Activated CD8-positive, alpha-beta memory T cell treated with anti-CD3 and anti-CD28 coated beads, Interleukin-2, amount 50 U/mL, for 48 hours (primary cell): ENCODE measurements at regions not wholly inside any gene's neighbourhood (a gene's known extent, or its start where the extent isn't known, plus 50 kb on each side); places are given as distances from the start of the nearest gene placed in this dataset.
"Not testable (repeated sequence)": the region's sequence is repeated elsewhere in the genome, so short reads cannot be mapped to it uniquely, and the experiment has no call there.

Source experiments
- DNase-seq: peaks from one replicate; pipeline ENCODE4 v3.0.0-alpha.2; 2020

DNA sequence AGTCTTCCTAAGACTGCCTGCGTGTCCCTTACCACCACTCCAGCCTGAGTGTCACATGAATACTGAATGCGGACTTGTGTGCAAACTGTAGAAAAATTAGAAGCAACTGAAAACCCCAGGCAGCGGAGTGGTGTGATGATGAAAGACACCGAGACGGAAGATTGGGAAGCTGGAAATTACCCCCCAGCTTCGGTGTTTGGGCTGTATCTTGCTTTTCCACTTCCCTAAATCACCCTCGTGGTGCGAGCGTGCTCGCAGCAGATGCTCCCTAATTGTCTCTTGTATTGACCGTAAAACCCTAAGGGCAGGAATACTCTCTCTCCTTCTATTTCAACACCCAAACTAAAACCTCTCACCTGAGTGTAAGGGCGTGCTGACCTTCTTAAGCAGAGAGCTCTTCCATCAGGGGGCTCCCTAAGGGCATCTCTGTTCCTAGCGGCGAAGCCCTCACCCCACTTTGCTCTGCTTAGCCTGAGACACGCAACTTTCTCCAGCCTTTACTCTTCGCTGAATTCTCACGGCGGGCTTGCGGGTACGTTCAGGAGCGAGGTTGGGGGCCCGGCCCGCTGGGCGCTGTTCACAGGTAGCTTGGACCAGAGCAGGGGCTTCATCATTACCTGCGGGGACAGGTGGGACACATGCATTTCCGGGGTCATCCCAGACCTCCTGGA, 62.4 kb downstream of the CRYBB2 start:
- no peak for DNase-seq

DNA sequence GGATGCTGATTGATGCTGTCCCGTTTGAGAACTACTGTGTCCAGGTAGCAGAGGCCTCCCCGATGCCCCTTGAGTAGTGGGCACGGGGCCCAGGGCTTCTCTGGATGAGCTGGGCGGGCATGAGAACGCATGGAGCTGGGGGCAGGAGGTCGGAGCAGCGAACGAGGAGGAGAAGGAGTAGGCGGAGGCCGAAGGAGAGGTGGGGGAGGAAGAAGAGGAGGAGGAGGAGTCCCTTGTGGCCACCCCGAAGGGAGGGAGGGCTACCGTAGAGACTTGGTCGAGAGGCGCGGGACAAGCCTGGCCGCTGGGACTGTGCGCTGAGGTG, 62.9 kb downstream of the CRYBB2 start:
- no peak for DNase-seq

DNA sequence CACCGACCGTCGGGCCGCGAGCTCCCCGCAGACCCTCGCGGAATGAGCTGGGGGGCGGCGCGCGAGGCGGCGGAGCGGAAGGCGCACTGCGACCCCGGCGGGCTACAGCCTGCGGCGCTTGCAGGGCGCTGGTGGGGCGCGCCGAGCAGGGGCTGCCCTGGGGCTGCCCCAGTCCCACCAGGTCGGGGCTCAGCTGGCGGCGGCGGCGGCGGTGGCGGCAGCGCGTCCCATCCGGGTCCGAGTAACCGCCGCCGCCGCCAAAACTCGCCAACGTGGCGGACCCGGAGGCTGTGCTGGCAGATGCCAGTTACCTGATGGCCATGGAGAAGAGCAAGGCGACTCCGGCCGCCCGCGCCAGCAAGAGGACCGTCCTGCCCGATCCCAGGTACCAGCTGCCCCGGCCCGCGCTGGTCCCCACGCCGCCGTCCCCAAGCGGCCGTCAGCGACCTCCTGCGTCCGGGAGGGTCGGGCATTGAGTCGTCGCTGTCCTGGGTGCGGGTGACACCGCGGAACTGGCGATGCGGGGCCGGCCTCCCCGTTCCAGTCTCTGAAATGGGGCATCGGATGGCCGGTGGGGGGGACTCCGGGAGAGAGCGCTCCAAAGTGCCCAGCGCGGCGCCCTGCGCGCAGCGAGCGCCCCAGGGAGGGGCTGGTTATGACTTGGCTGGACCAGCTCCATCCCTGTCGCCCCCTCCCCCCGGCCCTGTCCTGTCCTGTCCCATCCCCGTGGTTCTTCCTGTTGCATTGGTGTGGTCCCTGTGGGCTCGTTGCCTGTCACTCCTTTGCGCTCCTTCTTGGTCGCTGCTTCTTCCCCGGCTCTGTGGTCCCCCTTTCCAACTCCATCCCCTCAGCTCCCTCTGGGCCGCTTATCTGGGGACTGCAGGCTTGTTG, 63.5 kb downstream of the CRYBB2 start:
- no peak for DNase-seq

DNA sequence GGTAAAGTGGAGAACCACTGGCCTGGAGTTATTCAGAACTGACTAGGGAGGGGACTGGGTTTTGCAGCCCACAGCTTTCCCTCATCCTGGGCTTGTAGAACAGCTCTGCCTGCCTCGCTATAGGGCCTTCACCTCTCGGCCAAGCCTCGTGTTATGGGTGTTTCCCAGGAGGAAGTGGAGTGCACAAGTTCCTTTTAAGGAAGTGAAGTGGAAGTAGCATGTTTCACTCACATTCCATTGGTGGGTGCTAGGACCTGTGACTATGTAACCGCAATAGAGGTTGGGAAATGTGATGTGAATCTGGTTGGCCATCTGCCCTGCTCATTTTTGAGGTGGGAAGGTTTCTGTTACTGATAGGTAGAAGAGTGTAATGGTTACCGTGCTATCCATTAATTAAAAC, 69.0 kb downstream of the CRYBB2 start:
- DNase-seq, result not testable (repeated sequence)

DNA sequence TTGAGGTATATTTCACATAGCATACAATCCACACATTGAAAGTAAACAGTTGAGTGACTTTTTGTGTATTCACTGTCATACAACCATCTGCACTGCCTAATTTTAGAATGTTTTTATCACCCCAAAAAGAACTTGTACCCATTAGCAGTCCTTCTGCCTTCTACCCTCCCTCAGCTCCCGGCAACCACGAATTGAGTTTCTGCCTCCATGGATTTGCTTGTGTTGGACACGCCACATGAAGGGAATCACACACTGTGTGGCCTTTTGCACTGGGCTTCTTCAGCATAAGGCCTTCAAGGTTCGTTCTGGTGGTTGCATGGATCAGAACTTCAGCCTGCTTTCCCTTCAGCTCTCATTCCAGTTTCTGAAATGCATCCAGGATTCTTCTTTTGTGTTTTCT, 82.5 kb downstream of the CRYBB2 start:
- DNase-seq, result not testable (repeated sequence)

DNA sequence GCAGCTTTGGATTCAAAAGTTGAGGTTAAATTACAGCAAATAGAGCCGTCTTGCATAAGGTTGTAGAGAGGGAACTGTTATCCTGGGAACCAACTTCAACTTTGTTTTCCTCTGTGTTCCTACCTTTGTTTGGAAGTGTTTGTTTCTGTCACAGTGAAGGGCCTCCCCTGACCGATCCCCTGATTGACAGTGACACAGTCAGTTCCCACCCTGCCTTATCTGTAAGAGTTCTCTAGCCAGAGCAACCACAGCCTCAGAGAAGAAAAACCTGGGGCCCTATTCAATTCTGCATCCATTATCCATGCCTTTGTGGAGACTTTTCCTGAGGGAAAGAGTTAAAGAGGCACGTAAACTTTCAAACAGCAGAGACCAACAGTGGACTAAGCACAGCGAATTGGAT, 90.1 kb downstream of the CRYBB2 start:
- not testable (repeated sequence) for DNase-seq

DNA sequence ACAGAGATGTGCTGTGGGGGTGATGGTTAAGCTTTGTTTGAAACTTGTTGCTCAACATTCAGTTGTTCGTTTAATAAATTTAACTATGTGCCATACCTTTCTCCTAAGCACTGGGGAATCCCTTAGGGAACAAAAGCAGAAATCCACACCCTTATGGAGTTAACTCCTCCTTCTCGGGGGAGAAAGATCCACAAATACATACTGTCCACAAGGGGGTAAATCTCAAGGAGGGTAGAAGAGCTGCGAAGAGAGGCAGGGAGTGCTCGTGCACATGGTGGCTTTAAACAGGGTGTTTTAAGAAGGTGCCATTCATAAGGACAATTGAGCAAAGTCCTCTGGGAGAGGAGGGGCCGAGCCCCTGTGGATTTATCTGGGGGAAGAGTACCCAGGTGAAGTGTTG, 92.5 kb downstream of the CRYBB2 start:
- DNase-seq, result not testable (repeated sequence)

DNA sequence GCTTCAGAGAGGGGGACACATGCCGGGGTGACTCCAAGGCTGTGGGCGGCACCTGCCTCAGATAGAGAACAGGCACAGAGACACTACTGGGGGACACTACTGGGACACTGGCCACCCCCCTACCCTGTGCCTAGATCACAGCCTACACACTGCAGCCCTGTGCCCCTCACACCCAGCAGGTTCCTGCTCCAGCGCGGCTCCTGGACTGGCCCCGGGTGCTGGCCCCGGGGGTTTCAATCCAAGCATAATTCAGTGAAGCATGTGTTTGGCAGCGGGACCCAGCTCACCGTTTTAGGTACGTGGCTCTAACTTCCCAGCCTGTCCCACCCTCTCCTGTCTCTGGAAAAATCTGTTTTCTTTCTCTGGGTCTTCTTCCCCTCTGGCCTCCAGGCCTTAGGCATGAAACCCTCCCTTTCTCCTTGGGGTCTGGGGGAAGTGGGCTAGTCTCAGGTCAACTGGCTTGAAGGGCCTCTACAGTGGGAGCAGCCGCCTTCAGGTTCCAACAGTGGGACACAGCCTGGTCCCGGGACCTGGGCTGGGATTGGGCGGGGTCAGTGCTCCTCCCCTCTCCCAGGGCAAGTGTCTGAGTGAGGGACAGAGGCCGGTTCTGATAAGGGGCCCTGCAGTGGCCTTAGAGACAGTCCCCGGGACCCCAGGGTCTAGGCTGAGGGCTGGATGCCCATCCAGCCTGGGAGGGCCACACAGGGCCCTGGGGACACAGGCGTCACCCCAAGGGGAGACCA, 98.8 kb downstream of the CRYBB2 start:
- DNase-seq, result no peak

DNA sequence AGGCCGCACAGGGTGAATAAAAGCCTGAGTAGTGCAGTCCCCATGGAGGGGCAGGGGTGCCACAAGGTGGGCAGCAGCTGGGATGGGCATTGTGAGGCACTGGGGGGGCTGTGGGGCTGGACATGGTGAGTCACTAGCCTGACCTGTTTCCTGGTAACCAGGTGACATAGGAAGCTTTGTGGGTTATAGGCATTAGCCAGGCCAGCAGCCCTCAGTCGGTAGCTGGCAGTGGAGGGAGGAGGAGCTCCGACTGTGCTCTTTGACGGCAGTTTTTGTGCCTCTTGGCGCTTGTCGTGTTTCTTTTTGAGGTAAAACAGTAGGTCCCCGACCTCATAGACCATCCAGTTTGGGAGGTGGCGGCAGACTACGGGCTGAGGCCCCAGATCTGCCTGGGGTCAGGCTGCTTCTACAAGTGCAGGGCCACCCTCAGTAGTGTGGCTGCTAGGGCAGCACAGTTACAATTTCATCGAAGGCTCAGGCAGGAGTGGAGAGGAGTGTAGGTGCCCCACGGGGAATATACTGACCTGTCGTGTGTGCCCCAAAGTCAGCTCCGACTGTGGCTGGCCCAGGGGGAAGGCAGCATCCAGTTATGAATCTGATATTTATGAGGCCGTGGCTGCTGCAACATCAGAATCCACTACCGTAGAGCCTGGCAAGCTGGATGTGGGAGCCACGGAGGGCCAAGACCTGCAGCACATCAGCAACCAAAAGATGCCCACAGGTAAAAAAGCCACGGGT, 107.7 kb downstream of the CRYBB2 start:
- no peak for DNase-seq

DNA sequence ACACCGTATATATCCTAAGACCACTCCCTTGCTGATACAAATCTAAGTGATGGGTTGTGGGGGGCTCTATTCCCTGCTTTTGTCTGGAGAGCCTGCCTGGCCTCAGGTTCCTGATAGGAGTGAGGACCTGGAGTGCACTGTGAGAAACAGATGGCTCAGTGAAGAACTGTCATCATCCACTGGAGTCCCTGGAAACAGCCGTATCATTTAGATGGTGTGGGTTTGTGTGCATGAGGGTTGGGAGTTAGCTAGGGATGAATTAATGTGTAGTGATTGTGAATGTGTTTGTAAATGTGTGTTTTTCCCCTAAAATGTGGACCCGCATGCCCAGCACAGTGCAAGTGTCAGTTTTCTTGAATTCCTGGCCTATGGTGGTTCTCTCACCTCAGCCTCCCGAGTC, 111.6 kb downstream of the CRYBB2 start:
- DNase-seq, result no peak

DNA sequence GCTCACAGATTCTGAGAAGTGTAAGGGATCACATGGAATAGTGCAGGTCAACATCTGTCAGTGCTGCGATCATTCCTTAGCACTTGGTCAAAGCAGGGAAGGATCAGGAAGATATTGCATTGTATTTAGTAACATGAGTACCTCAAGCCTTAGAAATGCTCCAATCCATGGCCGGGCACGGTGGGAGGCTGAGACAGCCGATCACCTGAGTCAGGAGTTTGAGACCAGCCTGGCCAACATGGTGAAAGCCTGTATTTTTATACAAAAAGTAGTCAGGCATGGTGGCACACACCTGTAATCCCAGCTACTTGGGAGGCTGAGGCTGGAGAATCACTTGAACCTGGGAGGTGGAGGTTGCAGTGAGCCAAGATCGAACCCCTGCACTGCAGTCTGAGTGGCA, 112.5 kb downstream of the CRYBB2 start:
- not testable (repeated sequence) for DNase-seq

DNA sequence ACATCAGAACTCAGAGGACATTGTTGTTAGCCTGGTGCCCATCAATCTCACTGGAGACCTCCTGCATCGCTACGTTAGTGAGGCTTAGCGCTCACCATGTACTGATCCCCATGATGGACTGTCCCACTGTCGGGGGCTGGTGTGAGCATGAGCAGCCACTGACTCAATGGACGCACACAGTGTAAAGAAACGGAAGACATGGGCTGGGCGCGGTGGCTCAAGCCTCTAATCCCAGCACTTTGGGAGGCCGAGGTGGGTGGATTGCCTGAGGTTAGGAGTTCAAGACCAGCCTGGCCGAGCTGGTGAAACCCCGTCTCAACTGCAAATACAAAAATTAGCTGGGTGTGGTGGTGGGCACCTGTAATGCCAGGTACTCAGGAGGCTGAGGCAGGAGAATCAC, 112.9 kb downstream of the CRYBB2 start:
- no peak for DNase-seq

DNA sequence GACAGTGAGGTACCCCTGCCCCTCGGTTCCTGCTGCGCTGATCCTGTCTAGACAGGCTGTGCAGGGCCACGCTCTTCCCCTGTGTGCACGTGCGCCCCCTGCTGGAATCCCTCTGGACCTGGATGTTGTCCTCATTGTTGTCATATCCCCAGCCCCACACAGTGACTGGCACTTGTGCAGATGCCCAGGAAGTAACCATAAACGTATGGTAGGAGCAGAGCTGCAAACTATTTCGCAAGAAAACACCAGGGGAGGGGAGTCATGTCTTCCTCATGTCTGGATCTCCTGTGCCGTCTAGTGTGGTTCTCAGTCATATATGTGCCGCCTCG, 114.7 kb downstream of the CRYBB2 start:
- DNase-seq, result peak; percentile 88

DNA sequence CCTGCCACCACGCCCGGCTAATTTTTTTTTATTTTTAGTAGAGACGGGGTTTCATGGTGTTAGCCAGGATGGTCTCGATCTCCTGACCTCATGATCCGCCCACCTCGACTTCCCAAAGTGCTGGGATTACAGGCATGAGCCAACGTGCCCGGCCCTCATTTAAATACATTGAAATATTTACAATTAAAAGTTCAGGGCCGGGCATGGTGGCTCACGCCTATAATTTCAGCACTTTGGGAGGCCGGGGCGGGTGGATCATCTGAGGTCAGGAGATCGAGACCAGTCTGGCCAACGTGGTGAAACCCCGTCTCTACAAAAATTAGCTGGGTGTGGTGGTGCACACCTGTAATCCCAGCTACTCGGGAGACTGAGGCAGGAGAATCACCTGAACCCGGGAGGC, 115.2 kb downstream of the CRYBB2 start:
- not testable (repeated sequence) for DNase-seq

DNA sequence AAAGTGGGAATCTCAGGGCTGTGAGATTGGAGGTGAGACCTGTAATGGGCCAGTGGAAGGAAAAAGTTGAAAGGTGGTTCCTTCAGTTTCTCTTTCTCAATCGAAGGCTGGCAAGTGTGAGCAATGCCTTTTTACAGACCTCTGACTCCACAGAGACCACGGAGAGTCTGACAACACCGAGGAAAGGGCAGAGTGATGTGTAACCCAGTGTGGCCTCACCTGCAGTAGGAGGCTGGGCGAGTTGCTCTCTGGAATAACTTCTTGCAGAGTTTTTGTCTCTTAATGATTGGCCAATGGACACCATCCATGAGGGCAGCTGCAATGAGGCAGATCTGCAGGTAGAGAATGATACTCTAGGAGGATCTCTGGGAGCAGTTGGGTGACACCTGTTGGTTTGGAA, 115.8 kb downstream of the CRYBB2 start:
- not testable (repeated sequence) for DNase-seq

DNA sequence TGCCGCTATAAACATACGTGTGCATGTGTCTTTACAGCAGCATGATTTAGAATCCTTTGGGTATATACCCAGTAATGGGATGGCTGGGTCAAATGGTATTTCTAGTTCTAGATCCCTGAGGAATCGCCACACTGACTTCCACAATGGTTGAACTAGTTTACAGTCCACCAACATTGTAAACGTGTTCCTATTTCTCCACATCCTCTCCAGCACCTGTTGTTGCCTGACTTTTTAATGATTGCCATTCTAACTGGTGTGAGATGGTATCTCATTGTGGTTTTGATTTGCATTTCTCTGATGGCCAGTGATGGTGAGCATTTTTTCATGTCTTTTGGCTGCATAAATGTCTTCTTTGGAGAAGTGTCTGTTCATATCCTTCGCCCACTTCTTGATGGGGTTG, 121.1 kb downstream of the CRYBB2 start:
- not testable (repeated sequence) for DNase-seq

DNA sequence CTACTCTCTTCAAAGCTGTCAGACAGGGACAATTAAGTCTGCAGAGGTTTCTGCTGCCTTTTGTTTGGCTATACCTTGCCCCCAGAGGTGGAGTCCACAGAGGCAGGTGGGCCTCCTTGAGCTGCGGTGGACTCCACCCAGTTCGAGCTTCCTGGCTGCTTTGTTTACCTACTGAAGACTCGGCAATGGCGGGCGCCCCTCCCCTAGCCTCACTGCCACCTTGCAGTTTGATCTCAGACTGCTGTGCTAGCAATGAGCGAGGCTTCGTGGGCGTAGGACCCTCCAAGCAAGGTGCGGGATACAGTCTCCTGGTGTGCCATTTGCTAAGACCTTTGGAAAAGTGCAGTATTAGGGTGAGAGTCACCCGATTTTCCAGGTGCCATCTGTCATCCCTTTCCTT, 124.9 kb downstream of the CRYBB2 start:
- DNase-seq, result not testable (repeated sequence)

DNA sequence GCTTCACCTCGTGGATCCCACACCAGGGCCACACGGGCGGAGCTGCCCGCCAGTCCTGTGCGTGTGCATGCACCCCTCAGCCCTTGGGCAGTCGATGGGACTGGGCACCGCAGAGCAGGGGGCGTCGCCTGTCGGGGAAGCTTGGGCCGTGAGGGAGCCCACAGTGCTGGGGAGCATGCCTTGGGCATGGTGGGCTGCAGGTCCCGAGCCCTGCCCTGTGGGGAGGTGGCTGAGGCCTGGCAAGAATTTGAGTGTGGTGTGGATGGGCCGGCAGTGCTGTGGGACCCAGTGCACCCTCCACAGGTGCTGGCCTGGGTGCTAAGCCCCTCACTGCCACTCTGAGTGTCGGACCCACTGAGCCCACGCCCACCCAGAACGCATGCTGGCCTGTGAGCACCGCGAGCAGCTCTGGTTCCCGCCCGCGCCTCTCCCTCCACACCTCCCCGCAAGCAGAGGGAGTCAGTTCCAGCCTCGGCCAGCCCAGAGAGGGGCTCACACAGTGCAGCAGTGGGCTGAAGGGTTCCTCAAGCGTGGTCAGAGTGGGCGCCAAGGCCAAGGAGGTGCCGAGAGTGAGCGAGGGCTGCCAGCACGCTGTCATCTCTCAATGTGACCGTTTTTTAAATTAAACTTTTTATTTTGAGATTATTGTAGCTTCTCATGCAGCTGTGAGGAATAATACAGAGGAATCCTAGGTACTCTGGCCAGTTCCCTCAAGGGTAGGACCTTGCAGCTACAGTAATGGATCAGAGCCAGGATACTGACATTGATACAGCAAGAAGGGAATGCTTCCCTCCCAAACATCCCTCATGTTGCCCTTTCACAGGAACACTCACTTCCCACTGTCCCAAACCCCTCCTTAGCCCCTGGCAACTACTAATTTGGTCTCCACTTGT, 127.7 kb downstream of the CRYBB2 start:
- DNase-seq, result no peak

DNA sequence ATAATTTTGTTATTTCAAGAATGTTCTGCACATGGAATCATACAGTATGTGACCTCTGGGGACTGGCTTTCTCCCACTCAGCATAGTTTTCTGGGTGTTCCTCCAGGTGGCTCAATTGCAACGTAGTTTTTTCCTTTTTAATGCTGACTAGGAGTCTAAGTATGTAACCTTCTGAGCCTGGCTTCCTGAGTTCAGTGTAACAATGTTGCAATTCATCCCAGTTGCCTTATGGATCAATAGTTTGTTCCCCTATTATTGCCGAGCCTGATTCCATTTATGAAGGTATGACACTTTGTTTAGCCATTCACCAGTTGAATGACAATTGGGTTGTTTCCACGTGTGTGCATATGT, 128.3 kb downstream of the CRYBB2 start:
- DNase-seq, result no peak

DNA sequence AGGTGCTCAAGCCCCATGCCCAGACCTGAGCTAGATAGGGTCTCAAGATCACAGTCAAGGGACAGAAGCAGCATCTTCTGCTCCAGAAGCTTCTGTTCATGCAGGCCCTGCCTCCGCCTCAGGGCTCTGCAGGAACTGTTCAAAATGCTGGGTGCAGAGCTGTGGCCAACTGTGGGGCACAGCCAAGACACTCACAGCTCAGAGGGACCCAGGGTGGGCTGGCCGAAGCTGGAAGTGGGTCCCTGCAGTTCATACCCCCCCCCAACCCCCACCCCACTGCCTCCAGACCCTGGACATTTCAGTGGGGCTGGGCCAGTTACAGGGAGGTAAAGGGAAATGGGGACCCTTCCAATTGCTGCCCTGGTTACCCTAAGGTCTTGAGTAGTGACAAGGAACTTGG, 129.0 kb downstream of the CRYBB2 start:
- no peak for DNase-seq

DNA sequence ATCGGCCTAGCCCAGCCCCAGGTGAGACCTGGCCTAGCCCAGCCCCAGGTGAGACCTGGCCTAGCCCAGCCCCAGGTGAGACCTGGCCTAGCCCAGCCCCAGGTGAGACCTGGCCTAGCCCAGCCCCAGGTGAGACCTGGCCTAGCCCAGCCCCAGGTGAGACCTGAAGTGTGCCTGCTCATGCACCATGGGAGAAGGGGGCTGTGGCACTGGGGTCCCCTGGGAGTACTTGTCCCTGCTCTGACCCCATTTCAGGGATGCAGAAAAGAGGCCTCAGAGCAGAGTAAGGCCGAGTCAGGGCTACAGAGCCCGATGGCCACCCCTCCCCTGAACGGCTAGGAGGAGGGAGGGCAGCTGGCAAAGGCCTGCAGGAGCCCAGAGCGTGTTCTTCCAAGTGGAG, 129.6 kb downstream of the CRYBB2 start:
- DNase-seq, result not testable (repeated sequence)

DNA sequence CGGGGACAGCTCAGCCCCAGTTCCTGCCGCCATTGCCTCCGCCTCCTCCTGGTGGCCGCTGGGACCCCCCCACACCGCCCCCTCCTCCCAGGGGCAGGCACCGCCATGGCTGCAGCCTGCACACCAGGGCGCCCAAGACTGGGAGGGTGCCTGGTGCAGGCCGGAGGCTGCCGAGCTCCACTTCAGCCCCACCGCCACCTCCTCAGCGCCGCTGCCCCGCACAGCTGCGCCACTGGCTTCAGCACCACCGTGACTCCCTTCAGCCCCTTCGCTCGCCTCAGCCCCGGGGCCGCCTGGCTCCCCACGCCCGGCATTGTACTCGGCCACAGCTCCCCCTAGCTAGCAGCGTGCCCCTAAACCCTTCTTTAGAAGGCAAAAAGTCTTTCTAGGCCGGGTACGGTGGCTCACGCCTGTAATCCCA, 131.1 kb downstream of the CRYBB2 start:
- DNase-seq, result no peak
